Heart right ventricle (tissue), 16 donors: ENCODE measurements at regions not wholly inside any gene's neighbourhood (a gene's known extent, or its start where the extent isn't known, plus 50 kb on each side); places are given as distances from the start of the nearest gene placed in this dataset.

Experiments used
- ATAC-seq, 8 donors: fragments of 200-7000 bp; cut with Tn5 transposase; one replicate each; pipeline ENCODE4 v1.9.1; 2020; ENCODE audit warnings: mild to moderate bottlenecking in 8 of 8, moderate library complexity in 8 of 8, moderate number of reproducible peaks in 1 of 8
- DNase-seq, 2 donors: peaks; one replicate each; pipeline ENCODE4 v3.0.0-alpha.2; 2020
- H3K27ac ChIP-seq, 10 donors: fragments of 200-600 bp; sonication (generic) in 2 of 10; one replicate each; pipeline versions ENCODE4 v1.5.0 to v1.8.0; 2020 to 2022; ENCODE audit warnings: mild to moderate bottlenecking in 3 of 10
- H3K27me3 ChIP-seq, 7 donors: fragments of 200-600 bp; one replicate each; pipeline ENCODE4 v1.8.0; 2021 to 2022; ENCODE audit warnings: mild to moderate bottlenecking in 2 of 7
- H3K36me3 ChIP-seq, 9 donors: fragments of 200-600 bp; sonication (generic) in 1 of 9; one replicate each; pipeline versions ENCODE4 v1.5.0 to v1.8.0; 2020 to 2022; ENCODE audit warnings: mild to moderate bottlenecking in 2 of 9
- H3K4me1 ChIP-seq, 9 donors: fragments of 200-600 bp; sonication (generic) in 1 of 9; one replicate each; pipeline versions ENCODE4 v1.5.0 to v1.8.0; 2020 to 2022; ENCODE audit warnings: mild to moderate bottlenecking in 4 of 9
- H3K4me3 ChIP-seq, 10 donors: fragments of 200-600 bp; sonication (generic) in 2 of 10; one replicate each; pipeline versions ENCODE4 v1.5.0 to v1.8.0; 2020 to 2022; ENCODE audit warnings: mild to moderate bottlenecking in 7 of 10, moderate library complexity in 2 of 10
- H3K9me3 ChIP-seq, 11 donors: fragments of 200-600 bp in 10 of 11; sonication (generic) in 2 of 11; one replicate each; pipeline versions ENCODE4 v1.5.0 to v1.8.0; 2013 to 2022; ENCODE audit warnings: mild to moderate bottlenecking in 2 of 11, control low read depth in 1 of 11, moderate library complexity in 1 of 11
- WGBS, 2 donors: extraction: QIAGEN DNeasy Blood & Tissue Kit; methylation state at CpG; one replicate each; pipeline ENCODE4 v1.1.7; 2013; ENCODE audit warnings: inconsistent platforms in 1 of 2; 5-methylcytosine and 5-hydroxymethylcytosine counted together
- intact Hi-C, 10 donors: fragments of 100-400 bp; cut with DNase I; formaldehyde crosslinking; loops; one replicate each; pipeline versions ENCODE4 v1.11.1 to v1.14.2; 2022
- TF ChIP-seq, protein P1 (sequence below), 9 donors: fragments of 200-600 bp; sonication (generic) in 2 of 9; IDR thresholded peaks; one replicate each; pipeline versions ENCODE4 v1.5.0 to v1.8.0; 2021 to 2022; ENCODE audit warnings: antibody characterized with exemption in 9 of 9, mild to moderate bottlenecking in 5 of 9, moderate library complexity in 1 of 9
- donor health status: Arrhythmogenic right ventricular cardiomyopathy.
- donor health status: ischemic (EF 13 %, LVEDD 7.1; RV severe dilation, severe dysfunction).
- donor health status: healthy with polysubstance abuse.
- donor health status: DM: no; HTN: yes; CAD: no.
- donor health status: DM: no; HTN: no; CAD: no.
- donor health status: ischemic (EF 25% LVEDD 6.9; RV normal size, moderate dysfunction).
- donor health status: ischemic (EF 25% LVEDD 5.7; RV mildly dilated, moderate dysfunction).
- donor health status: healthy.
- donor health status: DM: yes; HTN: yes; CAD: no.
- donor health status: Ischemic cardiomyopathy.
- donor health status: ischemic (EF 35%, LVEDD 5.7; RV mildly dilated, moderate dysfunction).
- donor health status: nonischemic (EF 11% LVEDD 7.7; RV severe dilation, severe dysfunction).
- donor health status: DM: yes; HTN: yes; CAD: no.
- donor health status: PGD.
- donor health status: ischemic (EF 29% LVEDD 5.4; RV normal size, mild dysfunction).
- donor health status: nonischemic (EF 23%, LVEDD 6.1; RV moderate dilation, normal function).

DNA sequence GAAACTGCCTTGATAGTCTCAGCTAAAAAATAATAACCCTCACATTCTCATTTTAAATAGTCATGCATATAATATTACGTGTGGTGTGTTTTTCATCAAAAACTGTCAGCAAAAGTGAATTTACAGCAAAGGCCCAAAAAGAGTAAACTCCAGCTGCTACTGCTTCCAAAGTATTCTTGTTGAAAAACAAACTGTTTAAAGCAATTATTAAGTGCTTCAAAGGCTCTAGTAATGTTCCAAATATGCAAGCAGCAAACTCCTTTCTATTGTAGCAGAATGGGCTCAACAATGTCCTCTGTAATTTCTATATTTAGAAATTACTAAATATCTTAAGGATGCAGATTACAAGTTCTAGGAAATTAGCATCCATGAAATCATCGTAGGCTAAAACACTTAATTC, 280.0 kb upstream of the TBX18 start:
- TF ChIP-seq, protein P1, sequence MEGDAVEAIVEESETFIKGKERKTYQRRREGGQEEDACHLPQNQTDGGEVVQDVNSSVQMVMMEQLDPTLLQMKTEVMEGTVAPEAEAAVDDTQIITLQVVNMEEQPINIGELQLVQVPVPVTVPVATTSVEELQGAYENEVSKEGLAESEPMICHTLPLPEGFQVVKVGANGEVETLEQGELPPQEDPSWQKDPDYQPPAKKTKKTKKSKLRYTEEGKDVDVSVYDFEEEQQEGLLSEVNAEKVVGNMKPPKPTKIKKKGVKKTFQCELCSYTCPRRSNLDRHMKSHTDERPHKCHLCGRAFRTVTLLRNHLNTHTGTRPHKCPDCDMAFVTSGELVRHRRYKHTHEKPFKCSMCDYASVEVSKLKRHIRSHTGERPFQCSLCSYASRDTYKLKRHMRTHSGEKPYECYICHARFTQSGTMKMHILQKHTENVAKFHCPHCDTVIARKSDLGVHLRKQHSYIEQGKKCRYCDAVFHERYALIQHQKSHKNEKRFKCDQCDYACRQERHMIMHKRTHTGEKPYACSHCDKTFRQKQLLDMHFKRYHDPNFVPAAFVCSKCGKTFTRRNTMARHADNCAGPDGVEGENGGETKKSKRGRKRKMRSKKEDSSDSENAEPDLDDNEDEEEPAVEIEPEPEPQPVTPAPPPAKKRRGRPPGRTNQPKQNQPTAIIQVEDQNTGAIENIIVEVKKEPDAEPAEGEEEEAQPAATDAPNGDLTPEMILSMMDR (IDR thresholded peaks at IDR 0.05): no peak
- Histone ChIP-seq H3K36me3 (no peaks in the 10 kb centered on the region), H3K27ac (no peak overlapping the region), H3K4me1 (no peaks in the 10 kb centered on the region), H3K27me3 (no peaks in the 10 kb centered on the region), H3K9me3 (peaks cover 0 to 4% (median 0%) of the 10 kb centered on the region in 11 donors), H3K4me3 (no peak overlapping the region)
- intact Hi-C loops: no loop called here
- no peak for ATAC-seq
- DNase-seq: no peak
- WGBS, 2 donors: 46 to 56% methylated on average over 2 of the region's 2 CpGs

DNA sequence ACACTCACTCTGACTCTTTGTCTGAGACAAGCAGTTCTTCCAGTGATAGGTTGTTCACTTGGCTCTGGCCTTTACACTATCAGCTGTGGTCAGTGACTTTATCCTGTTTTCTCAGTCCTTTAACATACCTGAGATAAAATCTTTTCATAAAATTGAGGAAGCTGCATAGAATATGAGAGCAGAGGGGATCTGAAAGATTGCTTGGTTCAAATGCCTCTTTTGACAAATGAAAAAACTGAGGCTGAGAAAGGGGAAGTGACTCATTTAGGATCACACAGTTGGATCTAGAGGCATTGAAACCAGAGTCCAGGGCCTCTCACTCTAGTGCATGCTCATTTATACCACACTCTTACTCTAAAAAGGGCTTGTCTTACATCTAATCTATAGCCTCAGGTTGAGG, 277.0 kb upstream of the TBX18 start:
- Histone ChIP-seq H3K27ac (no peak overlapping the region), H3K4me3 (no peak overlapping the region), H3K4me1 (no peaks in the 10 kb centered on the region), H3K9me3 (peaks cover 0 to 4% (median 0%) of the 10 kb centered on the region in 11 donors), H3K36me3 (no peaks in the 10 kb centered on the region), H3K27me3 (no peaks in the 10 kb centered on the region)
- intact Hi-C loops: no loop called here
- no peak for DNase-seq
- TF ChIP-seq, protein P1 (IDR thresholded peaks at IDR 0.05): no peak
- no peak for ATAC-seq

DNA sequence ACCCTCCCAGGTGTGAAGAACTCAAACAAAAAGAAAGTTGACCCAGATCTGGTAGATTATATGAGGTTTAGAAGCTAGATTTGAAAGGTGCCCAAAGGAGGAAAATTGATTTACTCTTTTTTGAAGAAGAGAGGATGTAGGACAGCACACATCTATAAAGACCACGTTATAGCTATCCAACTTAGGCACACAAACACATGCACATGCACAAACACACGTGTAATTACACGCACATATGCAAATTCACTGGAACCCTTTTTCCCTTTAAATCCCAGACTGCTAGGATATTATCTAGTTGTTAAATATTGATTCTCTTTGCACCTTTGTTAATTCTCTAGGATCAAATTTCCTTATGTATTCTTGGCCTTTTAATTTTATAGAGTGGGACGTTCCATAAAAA, 272.8 kb upstream of the TBX18 start:
- no peak for DNase-seq
- H3K27ac ChIP-seq: no peak overlapping the region
- intact Hi-C loops: no loop called here
- H3K4me1 ChIP-seq: no peaks in the 10 kb centered on the region
- no peak overlapping the region for H3K4me3 ChIP-seq
- H3K9me3 ChIP-seq: peaks cover 0 to 27% (median 6%) of the 10 kb centered on the region in 11 donors
- TF ChIP-seq, protein P1 (IDR thresholded peaks at IDR 0.05): no peak
- ATAC-seq: no peak
- no peaks in the 10 kb centered on the region for H3K36me3 ChIP-seq
- no peaks in the 10 kb centered on the region for H3K27me3 ChIP-seq
- 73 to 78% methylated on average over 4 of the region's 4 CpGs for WGBS, 2 donors

DNA sequence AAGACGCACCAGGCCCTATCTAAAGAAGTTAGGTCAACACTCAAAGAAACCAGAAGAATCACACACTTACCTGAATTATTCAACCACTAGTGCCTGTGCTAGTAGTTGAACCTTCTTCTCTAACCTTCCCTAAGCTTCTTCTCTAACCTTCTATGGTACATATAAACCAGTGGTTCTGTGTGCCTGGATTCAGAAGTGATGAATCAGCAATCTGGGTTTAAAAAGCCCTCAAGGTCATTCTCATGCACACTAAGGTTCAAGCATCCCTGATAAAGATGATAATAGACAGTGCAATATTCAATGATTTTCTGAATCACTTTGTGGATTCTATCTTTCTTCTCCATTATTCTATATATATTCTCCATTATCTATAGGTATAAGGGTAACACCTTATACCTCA, 271.4 kb upstream of the TBX18 start:
- intact Hi-C loops: no loop called here
- H3K36me3 ChIP-seq: no peaks in the 10 kb centered on the region
- H3K9me3 ChIP-seq: peaks cover 0 to 27% (median 6%) of the 10 kb centered on the region in 11 donors
- H3K27ac ChIP-seq: no peak overlapping the region
- no peaks in the 10 kb centered on the region for H3K4me1 ChIP-seq
- H3K4me3 ChIP-seq: no peak overlapping the region
- H3K27me3 ChIP-seq: no peaks in the 10 kb centered on the region
- ATAC-seq (no peak), DNase-seq (no peak)
- 86 to 89% methylated on average over 1 of the region's 1 CpG for WGBS, 2 donors
- TF ChIP-seq, protein P1 (IDR thresholded peaks at IDR 0.05): no peak

DNA sequence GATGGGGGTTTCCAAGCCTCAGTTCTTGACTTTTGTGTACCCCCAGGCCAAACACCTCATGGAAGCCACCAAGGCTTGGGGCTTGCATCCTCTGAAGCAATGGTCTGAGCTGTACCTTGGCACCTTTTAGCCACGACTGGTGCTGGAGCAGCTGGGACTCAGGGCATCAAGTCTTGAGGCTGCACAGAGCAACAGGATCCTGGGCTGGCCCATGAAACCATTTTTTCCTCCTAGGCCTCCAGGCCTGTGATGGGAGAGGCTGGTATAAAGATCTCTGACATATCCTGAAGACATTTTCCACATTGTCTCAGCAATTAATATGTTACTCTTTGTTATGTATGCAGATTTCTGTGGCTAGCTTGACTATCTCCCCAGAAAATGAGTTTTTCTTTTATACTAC, 269.1 kb upstream of the TBX18 start:
- DNase-seq (no peak), ATAC-seq (no peak)
- Histone ChIP-seq H3K4me3 (no peak overlapping the region), H3K4me1 (no peaks in the 10 kb centered on the region), H3K27me3 (no peaks in the 10 kb centered on the region), H3K9me3 (peaks cover 0 to 27% (median 6%) of the 10 kb centered on the region in 11 donors), H3K27ac (no peak overlapping the region), H3K36me3 (no peaks in the 10 kb centered on the region)
- 17 to 39% methylated on average over 1 of the region's 1 CpG for WGBS, 2 donors
- intact Hi-C loops: no loop called here
- TF ChIP-seq, protein P1 (IDR thresholded peaks at IDR 0.05): no peak
